Activated CD8-positive, alpha-beta memory T cell treated with anti-CD3 and anti-CD28 coated beads, Interleukin-2, amount 50 U/mL, for 48 hours (primary cell): ENCODE measurements at regions not wholly inside any gene's neighbourhood (a gene's known extent, or its start where the extent isn't known, plus 50 kb on each side); places are given as distances from the start of the nearest gene placed in this dataset.

Experiments
- DNase-seq: peaks from one replicate; pipeline ENCODE4 v3.0.0-alpha.2; 2020

DNA sequence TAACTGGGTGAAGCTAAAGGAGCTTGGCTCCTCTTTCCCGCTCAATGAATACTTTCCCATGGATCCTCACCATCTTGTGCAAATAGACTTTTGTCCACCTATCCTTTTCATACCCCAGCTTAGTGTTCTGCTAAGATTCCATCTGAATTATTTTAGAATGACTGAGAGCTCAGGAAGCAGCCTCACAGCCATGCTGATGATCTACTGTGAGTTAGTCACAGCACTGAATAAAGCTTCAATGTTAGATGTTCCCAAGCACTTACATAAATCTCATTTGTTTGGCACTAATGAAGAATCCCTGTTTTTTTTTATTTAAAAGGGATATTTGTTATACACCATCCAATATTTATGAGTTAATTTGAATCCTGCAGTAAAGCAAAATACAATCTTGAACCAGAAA, 317.6 kb upstream of the TRPC7 start:
- no peak for DNase-seq

DNA sequence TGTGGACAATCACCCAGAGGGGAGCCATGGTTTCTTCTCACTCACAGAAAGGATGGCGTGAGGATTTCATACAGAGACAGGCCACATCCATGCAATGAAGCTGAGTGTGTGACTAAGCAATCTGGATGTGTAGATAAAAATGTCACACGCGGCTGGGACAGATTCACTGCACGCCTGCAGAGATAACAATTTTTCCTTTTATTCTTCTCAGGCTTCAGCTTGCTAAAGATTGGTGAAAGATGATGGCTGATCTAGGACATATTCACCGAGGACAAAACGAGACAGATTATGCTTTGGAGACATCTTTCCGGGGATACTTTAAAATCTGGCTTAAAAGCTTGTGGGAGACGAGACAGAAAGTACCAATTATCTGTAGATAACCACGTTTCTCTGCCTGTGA, 313.9 kb upstream of the TRPC7 start:
- DNase-seq = no peak

DNA sequence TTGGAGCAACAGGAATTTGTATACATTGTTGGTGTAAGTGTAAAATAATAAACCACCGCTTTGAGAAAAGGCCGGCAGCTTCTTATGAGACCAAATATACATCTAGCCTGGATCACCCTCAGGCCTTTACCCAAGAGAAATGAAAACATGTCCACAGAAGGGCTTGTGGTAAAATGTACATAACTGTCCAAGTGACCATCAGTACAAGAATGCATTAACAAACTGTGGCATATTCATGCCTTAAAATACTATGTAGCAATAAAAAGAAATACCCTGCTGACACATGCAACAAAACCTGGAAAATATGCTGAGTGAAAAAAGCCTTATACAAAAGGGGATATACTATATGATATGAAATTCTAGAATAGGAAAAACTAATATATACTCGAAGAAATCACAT, 311.9 kb upstream of the TRPC7 start:
- DNase-seq = no peak

DNA sequence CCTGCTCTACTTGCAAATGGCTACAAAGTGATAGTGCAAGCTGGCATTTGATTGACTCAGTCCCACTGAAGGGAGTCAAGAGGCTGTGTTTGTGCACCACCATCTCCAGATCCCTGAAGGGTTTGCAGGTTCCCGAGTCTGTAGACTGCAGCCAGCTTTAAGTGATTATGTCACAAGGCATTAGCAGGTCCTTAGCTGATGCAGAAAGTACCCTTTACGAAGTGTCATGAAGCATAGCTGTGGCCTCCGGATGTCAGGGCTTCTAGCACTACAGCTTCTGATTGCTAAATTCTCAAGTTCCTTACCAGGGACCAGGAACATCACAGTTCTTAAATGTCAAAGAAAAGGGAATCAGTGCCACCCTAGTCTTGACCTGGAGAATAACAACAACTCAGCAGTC, 311.3 kb upstream of the TRPC7 start:
- no peak for DNase-seq

DNA sequence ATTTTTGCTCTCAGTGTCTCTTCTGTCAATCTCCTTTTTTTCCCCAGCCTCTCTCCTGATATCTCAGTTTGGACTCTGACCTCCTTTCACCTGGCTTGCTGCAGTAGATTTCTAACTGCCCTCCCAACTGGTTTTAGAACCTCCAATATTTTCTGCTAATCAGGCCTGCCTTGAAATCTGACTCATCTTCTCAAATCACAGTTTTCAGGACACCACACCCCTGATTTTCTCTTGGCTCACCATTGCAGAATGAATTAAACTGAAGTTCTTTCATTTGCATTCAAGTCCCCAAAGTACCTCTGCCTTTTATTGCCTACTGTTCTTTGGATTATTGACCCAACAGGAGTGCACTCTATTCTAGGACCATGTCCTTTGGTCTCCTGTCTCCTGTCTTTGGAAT, 310.4 kb upstream of the TRPC7 start:
- DNase-seq = no peak

DNA sequence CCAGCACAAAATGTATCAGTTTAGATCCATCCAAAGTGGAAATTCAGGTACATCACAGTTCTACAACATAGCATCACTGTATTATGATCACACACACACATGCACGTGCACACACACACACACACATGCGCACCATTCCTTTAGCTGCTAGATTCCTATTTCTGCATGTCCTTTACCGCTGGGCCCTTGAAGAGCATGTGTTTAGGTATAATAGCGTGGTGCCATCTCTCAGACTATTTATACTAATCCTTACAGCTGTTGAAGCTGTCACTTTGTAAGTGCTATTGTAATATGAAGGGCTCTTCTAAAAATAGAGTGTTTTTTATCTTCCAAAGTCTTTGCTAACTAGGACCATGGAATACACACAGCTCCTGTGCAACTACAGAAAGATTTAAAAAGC, 308.8 kb upstream of the TRPC7 start:
- DNase-seq = no peak

DNA sequence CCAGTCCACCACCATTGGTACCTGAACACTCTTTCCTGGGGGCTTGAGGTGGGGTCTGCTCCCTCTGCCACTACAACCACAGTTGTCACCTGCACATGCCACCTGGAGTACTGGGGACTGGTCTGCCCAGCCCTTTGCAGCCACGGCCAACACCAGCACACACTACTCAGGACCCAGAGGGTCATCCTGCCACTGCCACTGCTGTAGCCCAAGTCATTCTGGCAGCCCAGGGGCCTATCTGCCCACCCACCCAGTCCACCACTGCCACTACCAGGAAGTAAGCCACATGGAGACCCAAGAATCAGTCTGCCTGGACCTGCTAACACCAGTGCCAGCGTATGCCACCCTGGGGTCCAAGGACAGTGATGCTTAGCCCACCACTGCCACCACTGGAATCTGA, 302.4 kb upstream of the TRPC7 start:
- no peak for DNase-seq

DNA sequence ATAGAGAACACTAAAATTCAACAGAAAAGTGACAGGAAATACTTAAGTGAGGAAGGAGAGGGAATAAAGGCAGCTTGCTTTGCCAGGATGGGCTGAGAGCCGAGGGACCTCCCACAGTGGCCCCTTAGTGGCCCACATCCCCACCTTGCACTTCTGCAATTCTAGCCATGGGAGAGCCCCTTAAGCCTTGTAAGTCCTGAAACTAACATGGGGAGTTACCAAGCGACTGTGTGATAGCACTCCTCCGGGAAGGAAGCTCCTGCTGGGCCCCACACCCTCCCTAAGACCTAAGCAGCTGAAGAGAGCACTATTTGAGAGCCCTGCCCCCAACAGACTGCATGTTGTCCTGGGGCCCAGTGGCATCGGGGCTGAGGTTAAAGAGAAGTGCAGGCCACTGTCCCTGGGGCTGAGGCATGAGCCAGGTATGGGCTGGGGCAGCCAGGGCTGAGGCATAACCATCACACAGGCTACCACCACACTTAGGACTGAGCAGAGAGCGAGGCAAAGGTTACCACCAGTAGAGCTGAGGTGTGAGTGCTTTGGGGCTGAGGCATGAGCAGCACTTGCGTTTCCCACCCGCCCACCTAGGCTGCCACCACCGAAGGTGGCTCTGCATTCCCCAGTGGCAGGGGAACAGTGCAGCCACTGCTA, 301.8 kb upstream of the TRPC7 start:
- DNase-seq = no peak

DNA sequence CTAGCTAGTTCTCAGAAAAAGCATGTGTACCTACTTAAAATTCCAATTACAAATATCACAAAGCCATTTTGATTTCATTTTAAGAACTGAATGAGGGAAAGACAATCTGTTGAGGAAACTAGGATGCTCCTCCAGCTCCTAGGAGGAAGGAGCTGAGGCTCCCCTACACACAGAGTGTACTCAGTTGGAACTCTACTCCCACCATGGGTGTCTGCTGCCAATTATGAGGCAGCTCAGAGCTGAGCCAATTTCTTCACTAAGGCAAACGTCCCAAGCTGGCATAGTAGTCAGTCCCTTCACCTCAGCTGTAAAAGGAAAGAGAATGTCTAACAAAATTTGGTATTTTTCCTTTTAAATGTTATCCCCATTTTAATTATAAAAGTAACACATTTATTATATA, 300.0 kb upstream of the TRPC7 start:
- DNase-seq = no peak

DNA sequence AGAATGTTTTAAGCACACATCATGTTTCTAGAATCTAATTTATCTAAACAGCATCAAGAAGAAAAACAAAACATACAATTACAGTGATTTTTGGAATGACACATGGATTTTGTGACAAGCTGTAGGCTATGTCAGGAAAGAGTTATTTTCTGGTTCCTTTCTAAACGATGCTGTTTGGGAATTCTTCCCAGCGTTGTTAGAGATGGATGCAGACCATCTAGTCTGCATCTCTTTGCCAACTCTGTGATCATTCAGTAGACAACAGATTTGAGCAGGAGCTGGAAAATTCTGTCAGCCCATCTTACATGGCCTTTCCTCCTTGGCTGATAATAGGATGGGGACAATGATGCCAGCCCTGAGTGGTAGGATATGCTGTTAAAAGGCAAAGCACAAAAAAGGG, 295.7 kb upstream of the TRPC7 start:
- DNase-seq = no peak

DNA sequence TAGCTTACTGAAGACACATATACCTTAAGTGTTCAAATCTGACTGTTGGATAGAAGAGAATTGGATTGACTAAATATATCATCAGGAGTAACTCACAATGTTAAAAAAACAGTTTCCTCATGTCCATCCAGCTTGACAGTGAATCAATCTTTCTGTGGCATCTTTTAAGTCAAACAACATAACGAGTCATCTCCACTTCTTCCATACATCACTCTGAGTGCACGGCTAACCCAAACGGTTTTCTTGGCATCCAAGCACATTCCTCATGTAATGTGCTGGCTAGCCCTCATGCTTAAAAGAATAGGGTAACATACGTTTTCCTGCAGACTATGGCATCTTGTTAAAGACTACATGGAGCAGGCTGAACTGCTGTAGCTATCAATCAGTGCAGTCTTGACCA, 291.5 kb upstream of the TRPC7 start:
- DNase-seq = no peak

DNA sequence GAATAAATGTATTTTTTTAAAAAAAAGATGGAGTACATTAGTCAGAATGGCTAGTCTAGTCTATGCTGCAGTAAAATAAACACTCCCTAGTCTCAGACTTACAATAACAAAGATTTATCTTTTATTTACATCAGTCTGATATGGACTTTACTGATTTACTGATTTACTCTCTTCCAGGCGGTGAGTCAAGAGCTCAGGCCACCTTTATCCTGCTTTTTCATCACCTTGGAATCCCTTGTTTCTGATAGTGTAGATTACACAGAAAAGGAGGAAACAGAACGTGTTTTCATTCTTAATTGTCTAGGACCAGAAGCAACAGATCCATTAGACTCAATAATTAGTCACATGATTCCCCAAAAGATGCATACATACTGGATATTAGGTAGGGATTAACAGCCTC, 290.1 kb upstream of the TRPC7 start:
- DNase-seq = no peak

DNA sequence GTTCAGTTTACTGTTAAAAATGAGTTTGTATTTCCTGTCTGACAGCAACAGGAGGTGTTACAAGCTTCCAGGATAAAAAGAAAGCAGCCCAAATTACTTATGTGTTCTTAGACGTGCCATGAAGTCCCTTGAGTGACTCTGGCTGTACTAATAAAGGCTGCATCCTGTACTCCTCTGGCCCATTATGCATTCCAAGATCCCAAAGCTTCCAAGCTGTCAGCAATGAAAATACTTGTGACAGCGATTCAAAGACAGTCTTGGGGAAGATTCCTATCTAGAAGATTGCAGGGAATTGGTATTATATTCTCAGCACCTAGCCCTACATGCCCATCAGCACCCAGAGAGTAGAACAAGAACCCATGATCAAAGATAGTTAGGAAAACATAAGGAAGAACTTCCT, 281.6 kb upstream of the TRPC7 start:
- no peak for DNase-seq

DNA sequence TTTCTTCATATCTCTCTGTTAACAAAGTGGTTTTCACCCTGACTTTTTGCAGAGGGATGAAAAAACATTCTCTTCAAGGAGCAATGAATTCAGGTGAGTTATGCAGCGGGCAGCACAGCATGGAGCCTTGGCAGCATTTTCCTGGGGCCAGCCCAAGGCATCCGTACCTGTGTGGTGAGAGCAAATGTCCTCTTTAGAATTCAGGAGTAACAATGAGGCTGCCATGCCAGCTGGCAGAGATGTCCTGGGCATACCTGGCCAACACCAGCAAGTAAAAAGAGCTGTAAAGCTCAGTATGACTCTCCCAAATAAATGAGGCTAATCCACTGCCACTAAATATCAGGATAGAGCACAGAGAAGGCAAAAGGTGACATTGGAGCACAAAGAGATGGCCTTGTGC, 277.6 kb upstream of the TRPC7 start:
- DNase-seq = no peak

DNA sequence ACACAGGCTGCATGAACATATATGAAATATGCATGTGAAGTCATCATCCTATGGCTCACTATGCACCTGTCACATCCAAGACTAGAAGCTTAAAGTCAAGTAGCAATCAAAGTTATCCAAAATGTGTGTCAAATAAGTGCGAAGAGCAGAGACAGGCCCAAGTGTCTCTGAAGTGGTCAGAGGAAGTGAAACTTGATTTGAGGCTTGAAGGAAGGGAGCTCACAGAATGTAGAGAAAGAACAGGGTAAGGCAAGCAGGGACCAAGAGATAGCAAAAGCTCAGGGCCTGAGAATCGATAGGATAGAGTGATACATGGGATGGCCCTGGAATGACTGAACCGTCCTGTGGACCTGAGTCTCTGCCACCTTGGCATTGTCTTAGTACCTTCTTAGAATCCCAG, 274.3 kb upstream of the TRPC7 start:
- DNase-seq = no peak

DNA sequence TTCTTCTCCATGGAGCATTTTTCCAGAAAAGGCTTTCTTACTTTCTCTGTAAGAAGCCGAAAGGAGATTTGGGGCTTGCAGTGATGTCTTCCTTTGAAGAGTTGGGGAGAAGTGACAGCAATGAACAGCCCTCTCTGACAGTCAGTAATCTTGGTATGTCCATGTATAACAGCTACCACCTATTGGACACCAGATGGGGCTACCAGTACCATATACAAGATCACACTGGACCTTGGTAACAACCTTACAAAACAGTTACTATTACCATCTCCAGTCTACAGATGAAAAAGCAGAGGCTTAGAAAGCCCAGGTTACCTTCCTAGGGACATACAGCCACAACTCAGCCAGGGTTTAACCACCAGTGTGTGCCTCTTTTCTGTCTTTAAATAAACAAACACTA, 272.7 kb upstream of the TRPC7 start:
- DNase-seq = no peak

DNA sequence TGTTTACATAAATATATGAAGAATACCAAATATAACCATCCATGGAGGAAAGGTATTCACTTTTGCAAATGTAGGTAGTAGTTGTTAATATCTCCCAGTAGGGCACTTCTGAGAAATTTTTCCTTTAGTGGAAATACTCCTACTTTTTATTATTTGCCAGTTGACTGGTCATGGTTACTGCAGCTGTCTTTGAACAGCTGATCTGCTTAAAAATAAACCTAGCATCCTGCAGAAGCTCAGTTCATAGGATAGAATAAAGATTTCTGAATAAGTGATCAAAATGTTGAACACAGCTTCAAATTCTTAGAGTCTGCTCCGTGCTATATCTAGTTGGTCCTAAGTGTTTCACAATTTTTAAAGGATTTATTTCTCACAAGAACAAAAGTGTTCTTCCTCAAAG, 270.7 kb upstream of the TRPC7 start:
- DNase-seq = no peak

DNA sequence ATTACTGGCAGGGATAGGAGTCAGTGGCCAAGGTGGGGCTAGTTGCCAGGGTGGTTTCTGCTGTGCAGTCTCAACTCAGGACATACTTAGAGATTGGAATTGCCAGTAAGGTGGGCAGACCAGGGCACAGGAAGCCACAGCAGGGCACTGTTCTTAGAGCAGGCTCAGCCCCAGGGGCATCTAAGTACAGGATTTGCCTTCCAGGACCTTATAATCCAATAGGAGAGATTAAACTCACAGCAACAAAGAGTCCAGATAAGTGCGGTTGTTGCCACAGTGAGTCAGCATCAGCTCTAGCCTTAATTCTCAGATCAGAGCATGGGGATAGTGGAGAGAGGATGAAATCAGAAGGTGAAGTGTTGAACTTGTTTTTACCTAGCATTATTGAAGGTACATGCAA, 265.8 kb upstream of the TRPC7 start:
- DNase-seq = no peak

DNA sequence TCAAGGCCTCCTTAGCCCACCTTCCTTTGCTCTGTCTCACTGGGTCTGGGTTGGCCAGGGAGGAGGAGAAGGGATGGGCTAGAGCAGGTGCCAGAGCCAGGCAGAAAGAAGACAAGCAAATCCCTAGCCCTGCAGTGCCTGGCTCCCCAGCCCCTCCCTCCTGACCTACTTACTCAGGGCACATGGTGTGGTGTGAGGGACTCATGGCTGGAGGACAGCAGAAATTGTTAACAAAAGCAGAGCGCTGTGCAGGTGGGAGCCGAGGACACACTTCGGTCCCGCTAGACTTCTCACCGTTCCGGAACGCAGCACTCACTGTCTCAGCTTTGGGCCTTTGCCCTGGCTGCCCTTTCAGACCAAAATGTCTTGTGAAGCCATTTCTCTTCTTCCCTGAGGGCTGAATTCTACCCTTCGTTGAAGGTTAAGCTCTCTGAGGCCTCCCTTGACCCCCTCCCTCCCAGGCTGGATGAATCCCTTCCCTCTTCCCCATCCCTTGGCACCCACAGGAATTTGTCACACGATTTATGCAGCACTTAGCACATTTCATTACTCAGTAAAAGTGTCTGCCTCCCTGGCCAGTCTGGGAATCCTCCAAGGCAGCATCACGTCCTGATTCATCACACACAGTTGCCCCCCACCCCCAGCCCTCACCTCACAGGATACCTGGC, 263.9 kb upstream of the TRPC7 start:
- no peak for DNase-seq

DNA sequence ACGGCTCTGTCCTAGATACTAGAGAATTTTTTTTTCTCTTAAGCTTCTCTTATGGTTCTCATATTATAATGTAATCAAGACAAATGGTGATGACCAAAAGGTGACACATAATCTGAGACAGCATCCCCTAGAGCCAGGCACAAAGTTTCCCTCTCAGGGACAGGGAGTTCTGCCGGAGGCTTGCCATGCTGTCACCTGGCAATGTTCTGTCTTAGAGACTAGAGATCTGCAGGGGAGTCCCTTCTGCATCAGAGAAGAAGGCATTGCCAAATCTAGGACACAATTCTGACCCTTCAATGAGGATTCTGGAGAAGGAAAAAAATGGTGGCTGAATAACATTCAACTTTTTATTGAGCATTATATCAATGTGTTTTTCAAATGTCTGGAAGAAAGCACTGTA, 261.2 kb upstream of the TRPC7 start:
- DNase-seq = no peak

DNA sequence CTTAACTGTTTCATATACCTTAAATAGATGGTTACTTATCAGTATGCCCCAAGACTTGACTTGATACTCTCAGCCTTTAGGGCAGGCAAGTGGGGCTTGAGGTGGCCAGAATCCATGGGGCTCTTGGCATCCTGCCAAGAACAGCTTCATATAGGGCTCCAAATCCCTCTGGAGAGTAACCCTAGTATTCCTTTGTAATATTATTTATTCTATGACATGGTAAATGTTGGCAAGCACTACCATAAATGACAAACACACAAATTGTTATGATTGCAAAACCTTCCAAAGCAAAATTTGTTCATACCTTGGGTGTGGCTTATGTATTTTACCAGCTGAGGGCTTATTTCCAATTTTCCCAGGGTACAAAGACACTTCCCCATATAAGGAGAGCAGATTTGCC, 257.4 kb upstream of the TRPC7 start:
- DNase-seq = no peak

DNA sequence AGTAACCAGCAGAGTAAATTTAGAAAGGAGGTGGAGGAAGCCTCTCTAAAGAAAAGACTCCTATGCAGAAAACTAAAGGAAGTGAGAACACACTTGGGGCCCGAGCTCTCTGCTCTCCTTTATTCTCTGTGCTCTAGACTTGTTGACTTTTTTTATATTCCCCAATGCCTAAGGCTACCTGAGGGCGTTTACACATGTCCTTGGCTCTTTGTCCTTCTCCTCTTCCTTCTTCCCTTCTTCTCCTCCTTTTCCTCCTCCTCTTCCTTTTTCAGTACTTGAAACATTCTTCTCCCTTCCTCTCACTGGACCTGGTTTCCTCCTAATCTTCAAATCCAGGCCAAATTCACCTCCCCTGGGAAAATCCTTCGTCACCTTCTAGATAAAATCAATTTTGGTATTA, 256.4 kb upstream of the TRPC7 start:
- no peak for DNase-seq

DNA sequence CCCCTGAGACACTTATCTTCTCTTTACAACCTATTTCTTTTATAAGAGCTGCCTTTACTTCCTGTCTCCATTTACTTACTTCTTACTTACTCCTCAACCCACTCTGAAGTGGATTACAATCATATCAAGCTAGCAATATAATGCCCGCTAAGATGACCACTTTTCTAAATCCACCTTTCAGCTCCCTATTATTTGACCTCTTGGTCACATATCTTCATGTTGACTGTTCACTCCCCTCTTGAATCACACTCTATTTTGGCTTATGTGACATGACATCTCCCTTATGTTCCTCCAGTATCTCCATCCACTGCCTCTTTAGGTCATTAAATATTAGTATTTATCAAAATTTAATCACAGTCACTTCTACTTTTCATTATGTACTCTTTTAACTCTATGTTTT, 255.3 kb upstream of the TRPC7 start:
- DNase-seq = no peak

DNA sequence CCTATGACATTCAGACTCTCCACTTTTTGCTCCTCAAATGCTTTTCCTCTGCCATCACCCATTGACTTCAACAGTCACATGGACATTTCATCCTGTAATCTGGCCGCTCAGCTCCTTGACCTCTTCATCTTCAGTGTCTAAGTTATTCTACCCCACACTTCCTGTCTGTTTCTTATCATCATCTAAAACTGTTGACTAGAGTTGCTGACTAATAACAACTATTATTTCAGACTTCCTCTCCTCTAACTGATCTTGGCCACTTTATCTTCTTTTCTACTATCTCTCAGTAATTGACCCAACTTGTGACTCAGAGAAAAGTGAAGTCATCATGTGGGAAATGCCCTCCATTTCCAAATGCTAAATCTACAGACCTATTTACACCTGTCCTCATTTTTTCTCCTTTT, 254.7 kb upstream of the TRPC7 start:
- no peak for DNase-seq

DNA sequence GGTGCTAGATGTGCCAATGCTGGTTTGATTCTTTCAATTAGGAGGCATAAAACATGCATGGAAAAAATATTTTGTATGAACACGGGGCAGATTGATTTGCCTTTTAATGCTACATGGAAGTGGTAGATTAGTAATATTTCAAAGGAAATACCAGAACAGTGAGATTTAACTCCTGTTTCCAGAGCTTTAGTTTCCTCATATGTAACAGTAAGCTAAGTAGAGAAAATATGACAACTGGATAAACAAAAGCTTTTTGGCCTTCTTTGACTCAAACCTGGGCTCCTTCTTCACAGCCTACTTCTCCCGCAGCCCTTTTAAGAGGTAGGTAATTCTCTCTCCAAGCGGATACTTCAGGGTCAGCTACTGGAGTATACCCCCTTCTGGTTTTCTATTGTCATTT, 254.2 kb upstream of the TRPC7 start:
- DNase-seq = no peak
